PFSK-1 (cell line): ENCODE measurements at regions not wholly inside any gene's neighbourhood (a gene's known extent, or its start where the extent isn't known, plus 50 kb on each side); places are given as distances from the start of the nearest gene placed in this dataset.

Experiments
- FOXP2 ChIP-seq: optimal IDR thresholded peaks from 2 replicates; pipeline ENCODE3; 2011; ENCODE audit warnings: borderline replicate concordance, control low read depth, inconsistent platforms; ENCODE audit not compliant: insufficient read depth; ENCODE audit errors: extremely low read length, extremely low read depth
- SIN3A ChIP-seq: IDR thresholded peaks from 2 replicates; pipeline ENCODE4 v1.6.1; 2012; ENCODE audit warnings: mild to moderate bottlenecking, low read length, moderate library complexity, borderline replicate concordance; ENCODE audit not compliant: insufficient read depth
- TF ChIP-seq, protein P1 (sequence below), 2 experiments: IDR thresholded peaks; 2 replicates each; pipeline versions ENCODE4 v1.6.1 to v1.8.0; 2011 to 2012; ENCODE audit warnings: low read depth in 2 of 2, low read length in 2 of 2, control low read depth in 1 of 2, inconsistent platforms in 1 of 2, mild to moderate bottlenecking in 1 of 2, moderate library complexity in 1 of 2; ENCODE audit not compliant: insufficient read depth in 1 of 2

- TF ChIP-seq, protein P1, sequence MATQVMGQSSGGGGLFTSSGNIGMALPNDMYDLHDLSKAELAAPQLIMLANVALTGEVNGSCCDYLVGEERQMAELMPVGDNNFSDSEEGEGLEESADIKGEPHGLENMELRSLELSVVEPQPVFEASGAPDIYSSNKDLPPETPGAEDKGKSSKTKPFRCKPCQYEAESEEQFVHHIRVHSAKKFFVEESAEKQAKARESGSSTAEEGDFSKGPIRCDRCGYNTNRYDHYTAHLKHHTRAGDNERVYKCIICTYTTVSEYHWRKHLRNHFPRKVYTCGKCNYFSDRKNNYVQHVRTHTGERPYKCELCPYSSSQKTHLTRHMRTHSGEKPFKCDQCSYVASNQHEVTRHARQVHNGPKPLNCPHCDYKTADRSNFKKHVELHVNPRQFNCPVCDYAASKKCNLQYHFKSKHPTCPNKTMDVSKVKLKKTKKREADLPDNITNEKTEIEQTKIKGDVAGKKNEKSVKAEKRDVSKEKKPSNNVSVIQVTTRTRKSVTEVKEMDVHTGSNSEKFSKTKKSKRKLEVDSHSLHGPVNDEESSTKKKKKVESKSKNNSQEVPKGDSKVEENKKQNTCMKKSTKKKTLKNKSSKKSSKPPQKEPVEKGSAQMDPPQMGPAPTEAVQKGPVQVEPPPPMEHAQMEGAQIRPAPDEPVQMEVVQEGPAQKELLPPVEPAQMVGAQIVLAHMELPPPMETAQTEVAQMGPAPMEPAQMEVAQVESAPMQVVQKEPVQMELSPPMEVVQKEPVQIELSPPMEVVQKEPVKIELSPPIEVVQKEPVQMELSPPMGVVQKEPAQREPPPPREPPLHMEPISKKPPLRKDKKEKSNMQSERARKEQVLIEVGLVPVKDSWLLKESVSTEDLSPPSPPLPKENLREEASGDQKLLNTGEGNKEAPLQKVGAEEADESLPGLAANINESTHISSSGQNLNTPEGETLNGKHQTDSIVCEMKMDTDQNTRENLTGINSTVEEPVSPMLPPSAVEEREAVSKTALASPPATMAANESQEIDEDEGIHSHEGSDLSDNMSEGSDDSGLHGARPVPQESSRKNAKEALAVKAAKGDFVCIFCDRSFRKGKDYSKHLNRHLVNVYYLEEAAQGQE (IDR thresholded peaks at IDR 0.05; ENCODE audit: insufficient read depth in 1 of 2, low read depth in 2 of 2, low read length in 2 of 2), result no peak
- TF ChIP-seq FOXP2, result no peak
- no peak for TF ChIP-seq SIN3A
Observed at GRCh38 chr3:193853511-193854219, 260.7 kb downstream of the OPA1 start.
